ENCODE measurements at regions not wholly inside any gene's neighbourhood (a gene's known extent, or its start where the extent isn't known, plus 50 kb on each side); places are given as distances from the start of the nearest gene placed in this dataset.

GRCh38 chr2:5791371-5791770, 99.2 kb downstream of the SOX11 start:
- H3K56ac ChIP-seq (replicated peaks; ENCODE audit: insufficient read length, low read depth, low read length), result no peak overlapping the region
- no peak overlapping the region for H2BK120ac ChIP-seq (replicated peaks; ENCODE audit: low read depth, low read length)
- ChIA-PET POLR2A (ENCODE audit: partially characterized antibody) (no interaction called here), CTCF (ENCODE audit: partially characterized antibody) (no interaction called here)
- H3K79me2 ChIP-seq (ENCODE audit: control insufficient read depth in 1 of 2, insufficient read depth in 2 of 2, low read length in 2 of 2), result no peaks in the 10 kb centered on the region
- no peak overlapping the region for H2BK20ac ChIP-seq (ENCODE audit: low read length)
- H3K4me1 ChIP-seq (replicated peaks in 1 of 4; ENCODE audit: control insufficient read depth in 3 of 4, insufficient read depth in 4 of 4, low read length in 3 of 4), result no peaks in the 10 kb centered on the region
- H3K9ac ChIP-seq (replicated peaks in 1 of 4; ENCODE audit: extremely low read depth in 1 of 4, low read depth in 3 of 4, low read length in 3 of 4), result no peak overlapping the region
- no peak overlapping the region for H3K27ac ChIP-seq (ENCODE audit: low read depth, low read length)
- no peak overlapping the region for H3K23ac ChIP-seq (ENCODE audit: insufficient read length)
- H2BK15ac ChIP-seq (ENCODE audit: low read length), result no peak overlapping the region
- no peak overlapping the region for H3K18ac ChIP-seq (ENCODE audit: extremely low read depth, low read length)
- H2AFZ ChIP-seq (ENCODE audit: low read length), result no peak overlapping the region
- no peak overlapping the region for H3K4me2 ChIP-seq (ENCODE audit: insufficient read depth in 1 of 2, low read depth in 2 of 2, low read length in 2 of 2)
- no peak for DNase-seq (ENCODE audit: low read depth in 1 of 2, low spot score in 2 of 2)
- H2BK5ac ChIP-seq (ENCODE audit: low read depth, low read length), result no peak overlapping the region
- H3K14ac ChIP-seq (ENCODE audit: insufficient read length), result no peak overlapping the region
- H3K9me3 ChIP-seq (ENCODE audit: insufficient read depth in 2 of 2, low read depth in 1 of 2, low read length in 1 of 2), result peaks cover 6 to 13% of the 10 kb centered on the region in 2 experiments
- H2AK5ac ChIP-seq (ENCODE audit: low read depth, low read length), result no peak overlapping the region
- peak overlapping the region; percentile 16; the same call in 1 of the 2 replicates for H4K8ac ChIP-seq (ENCODE audit: extremely low read depth, insufficient read depth, low read length)
- no peak overlapping the region for H4K5ac ChIP-seq (ENCODE audit: insufficient read length, low read depth, low read length)
- 0 out of 2 replicates have a peak overlapping the region, but pooled peaks have one; percentile 10 for H2BK12ac ChIP-seq (ENCODE audit: low read depth, low read length)
- H3K4me3 ChIP-seq (ENCODE audit: extremely low read depth in 1 of 4, insufficient read depth in 2 of 4, low read depth in 3 of 4, low read length in 4 of 4), result no peak overlapping the region
- H4K20me1 ChIP-seq (replicated peaks in 1 of 2; ENCODE audit: control insufficient read depth in 1 of 2, insufficient read depth in 2 of 2, low read length in 2 of 2), result no peaks in the 10 kb centered on the region
- 0 out of 2 replicates have a peak, but pooled peaks cover 2% of the 10 kb centered on the region for H3K23me2 ChIP-seq (ENCODE audit: low read depth, low read length)
- FAIRE-seq, result no peak
- no peak overlapping the region for H3K4ac ChIP-seq (replicated peaks; ENCODE audit: insufficient read length, low read depth, low read length)
- no peak for TF ChIP-seq HDAC6 (IDR thresholded peaks at IDR 0.05; ENCODE audit: low read depth, low read length)
- TF ChIP-seq EZH2 (IDR thresholded peaks at IDR 0.05; ENCODE audit: low read depth, low read length, severe bottlenecking), result no peak
- TF ChIP-seq TAF1 (IDR thresholded peaks at IDR 0.05; ENCODE audit: low read depth, low read length), result no peak
- no peak for TF ChIP-seq TAF7 (optimal IDR thresholded peaks at IDR 0.05; ENCODE audit: borderline replicate concordance, low read depth, low read length)
- peaks cover 0 to 4% (median 0%) of the 10 kb centered on the region in 4 experiments; a peak in 1 of 8 replicates for H3K36me3 ChIP-seq (ENCODE audit: control insufficient read depth in 2 of 4, insufficient read depth in 4 of 4, low read length in 3 of 4)
- no peaks in the 10 kb centered on the region for H3K79me1 ChIP-seq (ENCODE audit: low read depth, low read length)
- H4K91ac ChIP-seq (replicated peaks; ENCODE audit: insufficient read length, low read length), result no peak overlapping the region
- 89% methylated on average over 7 of the region's 7 CpGs; no CpG with 5 or more reads in 1 of the 2 experiments for WGBS, 2 experiments (ENCODE audit: extremely low coverage in 1 of 2, insufficient coverage in 1 of 2, insufficient read length in 1 of 2, insufficient replicate concordance in 2 of 2, low coverage in 1 of 2, low lambda C conversion rate in 2 of 2, missing lambda C conversion rate in 1 of 2)
- no peaks in the 10 kb centered on the region for H3K27me3 ChIP-seq (replicated peaks in 1 of 4; ENCODE audit: control insufficient read depth in 3 of 4, extremely low read depth in 1 of 4, insufficient read depth in 3 of 4, low read length in 3 of 4)

All from H1 (cell line).